IPS DF 19.7 (cell line): ENCODE measurements at regions not wholly inside any gene's neighbourhood (a gene's known extent, or its start where the extent isn't known, plus 50 kb on each side); places are given as distances from the start of the nearest gene placed in this dataset.

Source experiments
- DNase-seq: peaks from one replicate; pipeline ENCODE4 v3.0.0-alpha.2; 2013; ENCODE audit warnings: low read depth, low spot score

- no peak for DNase-seq
Measured at GRCh38 chr12:42686514-42687172, 97.1 kb upstream of the PRICKLE1 start.

- DNase-seq, result no peak
Measured at GRCh38 chr12:42684802-42685071, 95.2 kb upstream of the PRICKLE1 start.

GRCh38 chr12:42683933-42684801 is 94.6 kb upstream of the PRICKLE1 start:
- DNase-seq, result no peak

GRCh38 chr12:42683266-42683665 is 93.7 kb upstream of the PRICKLE1 start:
- no peak for DNase-seq

GRCh38 chr12:42679466-42679865 is 89.9 kb upstream of the PRICKLE1 start:
- DNase-seq, result no peak

DNA sequence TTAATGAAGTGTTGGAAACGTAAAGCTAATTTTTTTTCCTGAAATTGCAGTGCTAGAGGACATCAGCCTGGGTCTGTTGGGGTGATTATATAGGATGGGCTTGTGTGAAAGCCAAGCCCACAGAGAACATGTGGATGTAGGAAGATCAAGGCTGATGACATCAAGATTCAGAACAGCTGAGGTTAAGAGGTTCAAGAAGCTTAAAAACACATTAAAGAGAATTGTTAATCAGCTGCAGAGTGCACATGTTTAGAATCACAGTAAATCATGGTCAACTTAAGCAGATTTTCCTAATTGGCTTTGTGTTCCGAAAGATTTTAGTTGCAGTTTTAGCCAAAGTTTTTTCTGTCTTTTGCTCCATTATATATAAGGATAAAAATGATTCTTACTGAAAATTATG is 87.9 kb upstream of the PRICKLE1 start:
- no peak for DNase-seq

DNA sequence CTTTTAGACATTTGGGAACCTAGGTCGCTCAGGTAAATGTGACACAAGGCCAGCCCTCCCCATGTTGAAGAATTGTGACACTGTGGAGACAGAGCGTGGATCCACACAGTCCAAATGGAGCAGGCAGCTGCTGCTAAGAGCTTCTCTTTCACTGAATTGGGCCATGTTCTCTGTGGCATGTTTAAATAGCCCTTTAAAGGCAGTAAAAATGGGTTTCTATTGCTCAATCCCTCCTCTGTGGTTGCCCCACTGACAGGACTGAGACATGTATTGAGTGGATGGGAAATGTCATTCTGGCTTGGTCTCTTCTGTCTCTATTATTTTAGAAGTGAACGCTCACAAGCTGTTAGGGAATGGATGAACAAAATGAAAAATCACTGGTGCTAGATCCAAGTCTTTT is 84.0 kb upstream of the PRICKLE1 start:
- DNase-seq, result no peak

GRCh38 chr12:42670719-42671118 is 81.2 kb upstream of the PRICKLE1 start:
- DNase-seq, result no peak

DNA sequence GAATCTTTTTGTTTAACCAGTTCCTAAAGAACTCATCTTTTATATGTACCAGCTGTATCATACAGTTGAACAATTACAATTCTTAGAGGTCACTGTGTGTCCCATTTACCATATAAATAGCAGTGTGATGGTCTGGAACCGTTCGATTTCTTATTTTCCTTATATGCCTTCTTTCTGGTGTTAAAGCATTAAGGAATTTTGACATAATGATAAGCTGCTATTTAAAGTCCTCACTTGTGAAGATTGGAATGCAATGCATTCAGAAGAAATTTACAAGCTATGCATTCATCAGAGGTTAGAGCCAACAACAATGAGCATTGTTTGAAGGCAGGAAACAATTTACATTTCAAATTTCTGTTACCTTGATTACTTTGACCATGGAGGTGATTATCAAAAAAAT is 80.0 kb upstream of the PRICKLE1 start:
- DNase-seq, result no peak

DNA sequence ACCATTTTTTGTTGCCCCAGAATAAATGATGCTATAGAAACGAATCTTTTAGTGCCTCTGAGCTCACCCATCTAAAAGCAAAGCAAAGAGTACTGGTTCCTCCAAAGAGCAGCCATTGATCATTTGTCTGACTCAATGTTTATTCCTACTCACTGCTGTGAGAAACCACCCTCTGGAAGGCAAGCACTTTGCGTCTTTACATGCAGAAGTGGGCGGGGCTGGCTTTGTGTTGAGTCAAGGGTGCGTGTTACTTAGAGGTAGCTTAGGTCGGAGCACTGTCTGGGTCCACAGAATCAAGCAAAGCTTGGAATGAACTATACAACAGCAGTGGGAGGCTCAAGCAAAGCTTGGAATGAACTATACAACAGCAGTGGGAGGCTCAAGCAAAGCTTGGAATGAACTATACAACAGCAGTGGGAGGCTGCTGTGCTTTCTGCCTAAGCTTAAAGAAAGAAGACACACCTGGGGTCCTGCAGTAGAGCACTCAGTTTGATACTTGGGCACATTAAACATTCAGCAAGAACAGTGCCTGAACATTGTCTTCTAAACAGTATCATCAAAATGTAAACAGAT is 77.2 kb upstream of the PRICKLE1 start:
- no peak for DNase-seq

DNA sequence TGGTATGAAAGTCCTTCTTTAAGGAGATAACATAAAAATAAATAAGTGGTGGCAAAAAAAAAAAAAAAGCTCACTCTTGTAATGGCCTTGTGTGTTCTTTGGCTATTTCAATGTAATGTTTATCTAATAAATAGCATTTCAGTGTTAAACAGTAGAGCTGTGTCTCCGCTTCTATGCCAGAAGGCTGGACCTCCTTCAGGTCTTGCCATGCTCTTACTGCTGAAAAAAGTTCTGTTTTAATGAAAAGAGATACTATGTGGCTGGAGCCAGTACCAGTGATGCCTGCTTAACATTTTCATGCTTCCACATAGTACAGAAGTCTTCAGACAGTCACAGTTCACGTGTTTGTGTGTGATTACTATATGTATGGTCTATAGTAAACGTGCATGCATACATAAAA is 74.1 kb upstream of the PRICKLE1 start:
- DNase-seq, result no peak

- no peak for DNase-seq
Measured at GRCh38 chr12:42660968-42661937, 71.7 kb upstream of the PRICKLE1 start.

DNA sequence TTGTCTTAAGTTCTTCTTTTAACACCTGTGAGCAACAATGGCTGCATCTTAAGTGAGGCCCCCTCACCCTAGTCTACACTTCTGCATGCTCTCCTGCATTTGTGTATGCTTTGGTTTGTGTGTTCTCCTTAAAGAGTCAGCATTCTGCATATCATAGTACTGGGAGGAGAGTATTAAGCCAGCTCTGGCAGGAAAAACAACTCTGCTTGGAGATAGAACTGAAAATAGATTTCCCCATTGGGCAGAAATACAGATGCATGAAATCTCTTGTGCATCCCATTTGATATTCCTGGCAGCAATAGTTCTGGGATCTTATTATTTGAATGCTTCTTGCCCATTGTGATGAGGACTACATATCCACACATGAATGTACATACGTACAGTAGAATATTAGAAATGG is 70.6 kb upstream of the PRICKLE1 start:
- no peak for DNase-seq

GRCh38 chr12:42652048-42652447 is 62.5 kb upstream of the PRICKLE1 start:
- DNase-seq, result no peak

- no peak for DNase-seq
Measured at GRCh38 chr12:42648061-42648460, 58.5 kb upstream of the PRICKLE1 start.

DNA sequence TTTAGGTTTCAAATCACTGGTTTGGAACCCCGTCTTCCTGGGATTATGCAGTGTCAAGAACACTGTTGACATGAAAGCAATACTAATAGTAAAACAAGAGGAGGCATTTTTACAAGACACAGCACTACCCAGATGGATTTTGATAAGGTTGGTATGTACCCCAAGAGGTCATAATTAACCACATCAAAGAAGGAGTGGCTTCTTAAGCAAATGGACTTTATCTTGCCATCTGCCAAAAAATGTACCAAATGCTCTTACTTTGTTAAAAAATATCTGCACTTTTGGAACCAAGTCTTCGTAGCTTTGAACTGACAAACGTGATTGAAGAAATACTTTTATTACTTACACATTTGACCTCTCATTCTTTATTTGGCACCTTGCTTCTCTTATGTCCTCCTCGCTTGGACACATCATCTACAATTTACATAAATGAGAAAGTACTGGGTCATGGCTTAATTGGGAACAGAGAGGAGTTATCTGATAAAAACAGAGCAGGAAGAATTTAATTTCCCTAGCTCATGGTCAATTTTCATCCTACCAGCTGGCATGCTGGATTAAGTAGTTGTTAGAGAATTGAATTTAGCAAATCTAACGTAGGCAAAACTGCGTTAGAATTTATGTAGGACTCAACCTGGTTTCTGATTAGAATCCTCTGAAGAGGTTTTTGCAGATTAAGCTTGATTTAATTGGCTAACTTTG is 54.5 kb upstream of the PRICKLE1 start:
- no peak for DNase-seq

DNA sequence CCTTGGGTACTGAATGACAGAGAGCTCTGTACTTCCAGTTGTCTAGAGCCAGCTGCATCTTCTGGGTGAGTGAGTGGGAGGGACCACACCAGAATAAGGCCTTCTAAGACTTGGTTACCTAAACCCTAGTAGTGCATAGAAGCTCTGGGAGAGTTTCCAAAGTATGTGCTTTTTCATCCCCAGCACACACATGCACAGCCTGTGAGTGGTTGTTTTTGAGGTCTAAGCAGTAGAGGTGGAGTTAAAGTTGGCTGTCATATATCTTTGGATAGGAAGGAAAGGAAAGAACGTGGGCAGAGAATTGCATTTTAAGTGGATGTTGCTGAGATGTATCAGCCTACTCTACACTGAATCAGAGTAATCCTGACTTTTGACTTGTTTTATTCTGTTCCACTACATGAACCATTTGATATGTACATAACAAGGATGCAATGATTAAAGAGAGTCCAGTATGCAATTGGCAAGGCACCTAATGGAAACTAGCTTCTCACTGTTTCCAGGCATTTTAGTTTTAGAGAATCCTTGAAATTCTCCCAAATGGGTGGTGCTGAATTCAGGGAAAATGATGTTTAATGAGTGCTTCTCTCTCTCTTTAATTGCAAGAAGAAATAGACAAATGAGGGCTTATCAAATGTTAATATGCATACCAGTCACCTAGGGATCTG is 51.8 kb upstream of the PRICKLE1 start:
- DNase-seq, result no peak

GRCh38 chr12:42640391-42640790 is 50.8 kb upstream of the PRICKLE1 start:
- DNase-seq, result no peak

- DNase-seq, result no peak
Measured at GRCh38 chr12:42639556-42639955, 50.0 kb upstream of the PRICKLE1 start.
